ENCODE measurements at regions not wholly inside any gene's neighbourhood (a gene's known extent, or its start where the extent isn't known, plus 50 kb on each side); places are given as distances from the start of the nearest gene placed in this dataset.
"Not testable (repeated sequence)": the region's sequence is repeated elsewhere in the genome, so short reads cannot be mapped to it uniquely, and the experiment has no call there.

GRCh38 chr2:8319219-8319618 lies 362.6 kb upstream of the ID2 start:
- no peak for ATAC-seq (replicated peaks)
- DNase-seq: no peak
- Mint-ChIP-seq H3K27ac (no peak overlapping the region), H3K9me3 (peaks cover 0 to 3% of the 10 kb centered on the region in 2 donors), H3K36me3 (ENCODE audit: insufficient read depth) (peaks cover 2% of the 10 kb centered on the region), H3K4me1 (ENCODE audit: low read depth in 2 of 2) (peaks cover 21 to 29% of the 10 kb centered on the region in 2 donors), H3K27me3 (no peaks in the 10 kb centered on the region), H3K4me3 (no peak overlapping the region)

- ATAC-seq (replicated peaks) (no peak), DNase-seq (no peak)
- Mint-ChIP-seq H3K9me3 (peaks cover 0 to 3% of the 10 kb centered on the region in 2 donors), H3K4me3 (no peak overlapping the region), H3K27me3 (no peaks in the 10 kb centered on the region), H3K36me3 (ENCODE audit: insufficient read depth) (peaks cover 2% of the 10 kb centered on the region), H3K4me1 (ENCODE audit: low read depth in 2 of 2) (peaks cover 27 to 30% of the 10 kb centered on the region in 2 donors), H3K27ac (no peak overlapping the region)
Observed at GRCh38 chr2:8320311-8321066, 361.4 kb upstream of the ID2 start.

DNA sequence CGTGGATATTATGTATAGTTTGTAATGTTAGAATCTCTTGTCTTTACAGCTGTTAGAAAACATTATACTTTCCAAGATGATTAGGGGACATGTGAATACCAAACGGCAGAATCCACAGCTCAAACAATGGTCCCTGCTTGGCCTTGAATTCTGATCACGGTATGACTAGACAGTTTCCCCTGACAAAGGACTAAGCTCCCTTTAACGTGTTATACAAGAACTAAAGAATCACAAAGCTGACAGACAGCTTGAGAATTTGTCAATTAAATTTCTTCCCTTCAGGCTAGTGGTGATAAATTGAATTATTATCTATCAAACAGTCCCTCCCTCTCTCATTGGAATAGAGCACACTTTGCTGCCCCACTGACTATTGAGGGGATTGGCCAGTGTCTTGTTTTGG lies 359.2 kb upstream of the ID2 start:
- H3K9me3 Mint-ChIP-seq: no peaks in the 10 kb centered on the region
- DNase-seq (no peak), ATAC-seq (replicated peaks) (no peak)
- H3K4me3 Mint-ChIP-seq: no peak overlapping the region
- peak overlapping the region in 1 of 2 donors; percentile 26 for H3K27ac Mint-ChIP-seq
- H3K27me3 Mint-ChIP-seq: no peaks in the 10 kb centered on the region
- H3K4me1 Mint-ChIP-seq (ENCODE audit: low read depth in 2 of 2): peaks cover 26 to 27% of the 10 kb centered on the region in 2 donors
- H3K36me3 Mint-ChIP-seq (ENCODE audit: insufficient read depth): peaks cover 2% of the 10 kb centered on the region

DNA sequence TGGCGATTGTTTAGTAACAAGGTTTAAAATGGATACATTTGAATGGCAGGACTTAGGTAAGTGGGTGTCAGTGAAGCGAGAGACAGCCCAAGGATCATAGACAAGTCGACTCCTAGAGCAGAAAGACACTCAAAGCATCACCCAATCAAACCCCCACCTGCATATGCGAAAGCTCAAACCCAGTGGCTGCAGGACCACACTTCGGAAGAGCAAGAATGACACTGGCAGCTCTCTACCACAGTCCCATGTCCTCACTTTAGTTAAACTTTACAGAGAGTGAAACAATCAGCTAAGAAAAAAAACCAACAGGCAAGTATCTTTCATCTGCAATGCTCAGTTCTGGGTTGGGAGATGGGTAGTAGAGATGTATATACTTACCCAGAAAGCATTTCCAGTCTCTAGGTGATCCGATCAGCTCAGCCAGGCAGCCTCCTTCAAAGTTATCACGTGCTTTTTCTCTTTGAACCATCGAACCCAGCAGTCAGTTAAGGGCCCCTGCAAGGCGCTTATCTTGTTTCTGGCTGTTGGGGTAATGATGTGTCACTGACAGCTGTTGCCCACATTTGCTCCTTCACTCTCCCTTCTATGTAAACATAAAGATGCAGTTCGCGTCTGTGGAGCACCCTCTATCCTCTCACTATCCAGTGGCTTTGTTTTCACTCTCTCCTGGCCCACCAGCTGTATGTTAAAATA lies 357.5 kb upstream of the ID2 start:
- Mint-ChIP-seq H3K36me3 (ENCODE audit: insufficient read depth) (peaks cover 2% of the 10 kb centered on the region), H3K4me3 (no peak overlapping the region), H3K27me3 (no peaks in the 10 kb centered on the region), H3K27ac (peak overlapping the region; percentile 13 to 42), H3K4me1 (ENCODE audit: low read depth in 2 of 2) (peaks cover 26 to 39% of the 10 kb centered on the region in 2 donors), H3K9me3 (no peaks in the 10 kb centered on the region)
- DNase-seq (no peak), ATAC-seq (replicated peaks) (peak; percentile 63)

GRCh38 chr2:8324901-8325300 lies 357.0 kb upstream of the ID2 start:
- Mint-ChIP-seq H3K27me3 (no peaks in the 10 kb centered on the region), H3K9me3 (no peaks in the 10 kb centered on the region), H3K4me3 (no peak overlapping the region), H3K27ac (peak overlapping the region; percentile 13 to 38), H3K4me1 (ENCODE audit: low read depth in 2 of 2) (peaks cover 32 to 45% of the 10 kb centered on the region in 2 donors), H3K36me3 (ENCODE audit: insufficient read depth) (peaks cover 2% of the 10 kb centered on the region)
- ATAC-seq (replicated peaks) (no peak), DNase-seq (no peak)

GRCh38 chr2:8327371-8328100 lies 354.3 kb upstream of the ID2 start:
- no peaks in the 10 kb centered on the region for H3K27me3 Mint-ChIP-seq
- H3K27ac Mint-ChIP-seq: peak overlapping the region; percentile 70 to 73
- no peak overlapping the region for H3K4me3 Mint-ChIP-seq
- ATAC-seq (replicated peaks): no peak
- peaks cover 41 to 55% of the 10 kb centered on the region in 2 donors for H3K4me1 Mint-ChIP-seq (ENCODE audit: low read depth in 2 of 2)
- H3K36me3 Mint-ChIP-seq (ENCODE audit: insufficient read depth): peaks cover 2% of the 10 kb centered on the region
- no peak for DNase-seq
- H3K9me3 Mint-ChIP-seq: no peaks in the 10 kb centered on the region

- Mint-ChIP-seq H3K36me3 (ENCODE audit: insufficient read depth) (peaks cover 2% of the 10 kb centered on the region), H3K9me3 (no peaks in the 10 kb centered on the region), H3K27me3 (no peaks in the 10 kb centered on the region), H3K27ac (peak overlapping the region; percentile 74 to 87), H3K4me3 (peak overlapping the region in 1 of 2 donors; percentile 13), H3K4me1 (ENCODE audit: low read depth in 2 of 2) (peaks cover 37 to 58% of the 10 kb centered on the region in 2 donors)
- no peak for DNase-seq
- peak; percentile 32 for ATAC-seq (replicated peaks)
Observed at GRCh38 chr2:8328217-8328616, 353.6 kb upstream of the ID2 start.

DNA sequence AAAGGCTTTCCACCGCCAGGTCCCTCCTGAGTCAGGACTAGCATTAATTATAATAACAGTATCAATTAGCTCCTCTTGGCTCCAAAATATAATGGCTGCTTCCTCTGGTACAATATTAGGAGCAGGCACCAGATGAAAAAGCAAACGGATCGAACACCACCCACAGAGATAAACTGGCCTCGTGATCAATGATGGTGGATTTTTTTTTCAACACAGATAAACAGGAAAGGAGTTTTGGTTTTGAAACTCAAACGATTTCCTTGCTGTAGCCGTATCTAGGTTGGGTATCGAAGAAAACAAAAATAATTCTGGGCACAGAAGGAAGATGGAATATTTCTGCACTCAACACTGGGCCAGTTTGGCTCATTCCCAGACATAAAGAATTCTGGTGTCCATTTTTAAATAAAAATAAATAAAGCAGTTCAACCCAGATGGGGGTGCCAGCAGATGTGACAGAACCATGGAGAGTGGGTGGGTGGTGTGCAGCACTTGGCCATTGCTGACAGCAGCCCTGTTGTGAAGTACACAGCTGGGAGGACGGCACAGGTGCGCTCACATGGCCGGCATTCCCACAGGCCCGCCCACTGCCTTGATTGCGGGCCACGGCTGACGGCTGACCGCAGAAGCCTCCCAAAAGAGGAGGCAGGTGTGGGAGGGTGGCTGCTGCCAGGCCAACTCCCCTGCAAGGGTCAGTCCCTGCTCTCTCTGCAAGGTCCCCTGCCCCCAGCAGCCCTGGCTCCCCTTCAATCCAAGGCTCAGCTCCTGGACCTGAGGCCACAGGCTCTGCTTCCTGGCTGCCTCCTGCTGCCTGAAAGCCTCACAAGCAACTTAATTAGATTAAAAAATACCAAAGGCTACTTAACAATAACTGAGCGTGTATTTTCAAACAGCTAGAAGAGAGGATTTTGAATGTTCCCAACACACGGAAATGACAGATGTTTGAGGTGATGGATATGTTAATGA lies 351.9 kb upstream of the ID2 start:
- ATAC-seq (replicated peaks) (peak; percentile 43), DNase-seq (no peak)
- no peaks in the 10 kb centered on the region for H3K27me3 Mint-ChIP-seq
- H3K36me3 Mint-ChIP-seq (ENCODE audit: insufficient read depth): no peaks in the 10 kb centered on the region
- H3K4me1 Mint-ChIP-seq (ENCODE audit: low read depth in 2 of 2): peaks cover 27 to 56% of the 10 kb centered on the region in 2 donors
- peak overlapping the region; percentile 74 to 87 for H3K27ac Mint-ChIP-seq
- no peaks in the 10 kb centered on the region for H3K9me3 Mint-ChIP-seq
- peak overlapping the region; percentile 51 to 56 for H3K4me3 Mint-ChIP-seq

DNA sequence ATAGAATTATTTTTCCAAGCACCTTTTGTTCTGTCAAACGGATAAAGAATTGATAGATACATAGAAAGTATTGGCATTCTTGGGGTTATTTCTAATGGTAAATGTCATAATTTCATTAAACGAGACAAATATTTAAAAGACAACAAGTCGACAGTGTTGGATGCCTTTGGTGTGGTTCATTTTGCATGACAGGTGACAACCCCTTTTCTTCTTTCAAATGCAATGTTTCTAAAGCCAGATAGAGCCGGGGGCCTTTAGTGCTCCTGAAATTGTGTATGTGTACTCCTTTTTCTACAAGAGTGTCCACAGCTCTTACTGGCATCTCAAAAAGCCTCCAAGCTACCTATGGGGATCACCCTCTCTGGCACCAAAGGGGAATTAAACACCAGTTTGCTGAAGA lies 350.8 kb upstream of the ID2 start:
- Mint-ChIP-seq H3K27me3 (no peaks in the 10 kb centered on the region), H3K27ac (peak overlapping the region; percentile 5 to 58), H3K4me3 (peak overlapping the region in 1 of 2 donors; percentile 1), H3K9me3 (no peaks in the 10 kb centered on the region), H3K4me1 (ENCODE audit: low read depth in 2 of 2) (peaks cover 20 to 57% of the 10 kb centered on the region in 2 donors), H3K36me3 (ENCODE audit: insufficient read depth) (no peaks in the 10 kb centered on the region)
- ATAC-seq (replicated peaks) (no peak), DNase-seq (no peak)

DNA sequence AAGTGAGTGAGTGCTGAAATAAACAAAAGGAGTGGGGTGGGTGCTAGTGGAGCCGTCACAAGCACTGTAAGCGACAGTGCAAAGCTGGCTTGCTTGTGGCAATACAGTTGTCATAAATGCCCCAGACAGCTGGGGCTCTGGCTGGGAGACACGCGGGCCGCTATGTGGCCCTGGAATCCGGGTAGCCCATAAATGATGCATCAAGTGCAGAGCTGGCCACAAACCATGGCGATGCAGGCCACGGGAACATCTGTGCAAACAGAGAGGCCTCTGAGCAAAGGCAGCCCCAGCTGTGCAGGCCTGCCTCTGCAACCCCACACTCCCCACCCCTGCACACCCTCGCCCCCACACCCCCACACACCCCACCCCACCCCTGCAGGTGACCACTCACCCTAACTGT lies 349.2 kb upstream of the ID2 start:
- H3K27ac Mint-ChIP-seq: peak overlapping the region; percentile 41 to 58
- H3K4me3 Mint-ChIP-seq: no peak overlapping the region
- no peaks in the 10 kb centered on the region for H3K27me3 Mint-ChIP-seq
- no peak for ATAC-seq (replicated peaks)
- no peaks in the 10 kb centered on the region for H3K9me3 Mint-ChIP-seq
- no peak for DNase-seq
- H3K4me1 Mint-ChIP-seq (ENCODE audit: low read depth in 2 of 2): peaks cover 24 to 56% of the 10 kb centered on the region in 2 donors
- no peaks in the 10 kb centered on the region for H3K36me3 Mint-ChIP-seq (ENCODE audit: insufficient read depth)

DNA sequence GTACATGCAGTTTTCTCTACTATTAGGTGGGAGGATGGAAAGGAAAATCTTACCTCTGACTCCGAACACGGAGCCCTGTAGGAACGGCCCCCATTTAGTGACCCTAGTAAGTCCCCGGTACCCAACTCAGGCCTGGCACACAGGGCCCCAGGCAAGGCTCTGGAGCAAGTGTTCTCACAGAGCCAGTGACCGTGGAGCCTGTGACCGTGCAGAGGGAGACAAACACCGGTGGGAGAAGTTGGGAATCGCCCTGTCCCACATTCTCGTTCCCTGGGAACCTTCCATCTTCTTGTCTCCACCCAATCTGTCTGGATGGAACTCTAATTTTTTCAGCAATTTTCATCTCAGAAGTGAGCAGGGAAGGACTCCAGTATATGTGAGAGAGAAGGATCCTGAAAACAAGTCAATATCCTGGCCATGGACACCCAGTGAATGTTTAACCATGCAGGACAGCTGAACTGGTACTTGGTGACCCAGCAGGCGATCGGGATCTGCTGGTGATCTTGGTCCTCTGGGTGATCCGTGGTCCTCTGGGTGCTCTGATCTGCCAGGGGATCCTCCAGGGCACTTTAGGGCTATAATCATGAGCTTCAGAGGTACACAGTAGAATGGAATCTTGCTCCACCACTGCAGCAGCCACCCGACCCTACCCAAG lies 348.6 kb upstream of the ID2 start:
- no peak overlapping the region for H3K4me3 Mint-ChIP-seq
- H3K4me1 Mint-ChIP-seq (ENCODE audit: low read depth in 2 of 2): peaks cover 27 to 55% of the 10 kb centered on the region in 2 donors
- ATAC-seq (replicated peaks): no peak
- no peaks in the 10 kb centered on the region for H3K27me3 Mint-ChIP-seq
- no peaks in the 10 kb centered on the region for H3K36me3 Mint-ChIP-seq (ENCODE audit: insufficient read depth)
- peak overlapping the region; percentile 41 to 58 for H3K27ac Mint-ChIP-seq
- DNase-seq: no peak
- no peaks in the 10 kb centered on the region for H3K9me3 Mint-ChIP-seq

DNA sequence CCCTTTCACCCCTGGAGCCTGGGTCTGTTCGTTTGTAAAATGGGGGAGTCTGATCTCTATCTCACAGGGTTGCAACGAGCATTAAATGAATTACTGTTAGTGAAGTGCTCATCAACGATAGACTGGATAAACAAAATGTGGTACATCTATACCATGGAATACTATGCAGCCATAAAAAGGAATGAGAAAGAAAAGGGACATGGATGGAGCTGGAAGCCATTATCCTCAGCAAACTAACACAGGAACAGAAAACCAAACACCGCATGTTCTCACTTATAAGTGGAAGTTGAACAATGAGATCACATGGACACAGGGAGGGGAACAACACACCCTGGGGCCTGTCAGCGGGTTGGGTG lies 348.0 kb upstream of the ID2 start:
- not testable (repeated sequence) for H3K27me3 Mint-ChIP-seq; DNase-seq; H3K9me3 Mint-ChIP-seq; ATAC-seq (replicated peaks); H3K36me3 Mint-ChIP-seq (ENCODE audit: insufficient read depth); H3K4me3 Mint-ChIP-seq
- Mint-ChIP-seq H3K27ac (peak overlapping the region in 1 of 2 donors; percentile 41), H3K4me1 (ENCODE audit: low read depth in 2 of 2) (peaks cover 27 to 50% of the 10 kb centered on the region in 2 donors)
